ENCODE measurements at regions not wholly inside any gene's neighbourhood (a gene's known extent, or its start where the extent isn't known, plus 50 kb on each side); places are given as distances from the start of the nearest gene placed in this dataset.

- 63 to 74% methylated on average over 2 of the region's 2 CpGs for WGBS, 2 donors
- H3K27ac ChIP-seq = no peak overlapping the region
- no peaks in the 10 kb centered on the region for H3K36me3 ChIP-seq (replicated peaks in 1 of 2; ENCODE audit: insufficient read depth in 1 of 2, low read depth in 2 of 2)
- intact Hi-C loops (cut with DNase I) = no loop called here
- DNase-seq = no peak
- H3K27me3 ChIP-seq = no peaks in the 10 kb centered on the region
- H3K9me3 ChIP-seq = no peaks in the 10 kb centered on the region
- H3K4me1 ChIP-seq = no peaks in the 10 kb centered on the region
- TF ChIP-seq POLR2A (IDR thresholded peaks at IDR 0.05) (no peak), CTCF (IDR thresholded peaks at IDR 0.05) (no peak)
- H3K4me3 ChIP-seq = no peak overlapping the region
- no peak for ATAC-seq
Measured at GRCh38 chr15:93231261-93231925, 142.4 kb upstream of the RGMA start.

- intact Hi-C loops (cut with DNase I) = no loop called here
Measured at GRCh38 chr15:93228546-93228945, 139.5 kb upstream of the RGMA start.

GRCh38 chr15:93223803-93224202 is 134.8 kb upstream of the RGMA start:
- TF ChIP-seq POLR2A (IDR thresholded peaks at IDR 0.05) = no peak
- no peak for TF ChIP-seq CTCF (IDR thresholded peaks at IDR 0.05)
- ATAC-seq = no peak
- H3K36me3 ChIP-seq (replicated peaks in 1 of 2; ENCODE audit: insufficient read depth in 1 of 2, low read depth in 2 of 2) = no peaks in the 10 kb centered on the region
- no peaks in the 10 kb centered on the region for H3K9me3 ChIP-seq
- no peaks in the 10 kb centered on the region for H3K4me1 ChIP-seq
- H3K4me3 ChIP-seq = no peak overlapping the region
- intact Hi-C loops (cut with DNase I) = no loop called here
- no peak for DNase-seq
- no peak overlapping the region for H3K27ac ChIP-seq
- no peaks in the 10 kb centered on the region for H3K27me3 ChIP-seq
- WGBS, 2 donors = 83 to 99% methylated on average over 7 of the region's 7 CpGs

More at GRCh38 chr15:93228546-93228945, 139.5 kb upstream of the RGMA start:
- H3K4me1 ChIP-seq = no peaks in the 10 kb centered on the region
- DNase-seq = no peak
- no peaks in the 10 kb centered on the region for H3K27me3 ChIP-seq
- TF ChIP-seq POLR2A (IDR thresholded peaks at IDR 0.05) (no peak), CTCF (IDR thresholded peaks at IDR 0.05) (no peak)
- no peak overlapping the region for H3K4me3 ChIP-seq
- H3K36me3 ChIP-seq (replicated peaks in 1 of 2; ENCODE audit: insufficient read depth in 1 of 2, low read depth in 2 of 2) = no peaks in the 10 kb centered on the region
- WGBS, 2 donors = 85 to 87% methylated on average over 3 of the region's 3 CpGs
- H3K9me3 ChIP-seq = no peaks in the 10 kb centered on the region
- H3K27ac ChIP-seq = no peak overlapping the region
- no peak for ATAC-seq

- DNase-seq = no peak
- intact Hi-C loops (cut with DNase I) = no loop called here
- no peak overlapping the region for H3K27ac ChIP-seq
- peaks cover 8% of the 10 kb centered on the region for H3K4me1 ChIP-seq
- no peak overlapping the region for H3K4me3 ChIP-seq
- TF ChIP-seq CTCF (IDR thresholded peaks at IDR 0.05) (no peak), POLR2A (IDR thresholded peaks at IDR 0.05) (no peak)
- no peak for ATAC-seq
- H3K27me3 ChIP-seq = no peaks in the 10 kb centered on the region
- H3K9me3 ChIP-seq = no peaks in the 10 kb centered on the region
- WGBS, 2 donors = 67 to 73% methylated on average over 4 of the region's 4 CpGs
- no peaks in the 10 kb centered on the region for H3K36me3 ChIP-seq (replicated peaks in 1 of 2; ENCODE audit: insufficient read depth in 1 of 2, low read depth in 2 of 2)
Measured at GRCh38 chr15:93221759-93222158, 132.7 kb upstream of the RGMA start.

- Histone ChIP-seq H3K36me3 (replicated peaks in 1 of 2; ENCODE audit: insufficient read depth in 1 of 2, low read depth in 2 of 2) (no peaks in the 10 kb centered on the region), H3K9me3 (no peaks in the 10 kb centered on the region), H3K27me3 (no peaks in the 10 kb centered on the region), H3K4me1 (peaks cover 10% of the 10 kb centered on the region), H3K4me3 (no peak overlapping the region), H3K27ac (no peak overlapping the region)
- intact Hi-C loops (cut with DNase I) = no loop called here
- TF ChIP-seq POLR2A (IDR thresholded peaks at IDR 0.05) (no peak), CTCF (IDR thresholded peaks at IDR 0.05) (no peak)
- 77 to 94% methylated on average over 2 of the region's 2 CpGs for WGBS, 2 donors
- ATAC-seq = no peak
- DNase-seq = no peak
Measured at GRCh38 chr15:93219859-93220420, 130.9 kb upstream of the RGMA start.
